Fibroblast of skin of right biceps (primary cell): ENCODE measurements at regions not wholly inside any gene's neighbourhood (a gene's known extent, or its start where the extent isn't known, plus 50 kb on each side); places are given as distances from the start of the nearest gene placed in this dataset.
"Not testable (repeated sequence)": the region's sequence is repeated elsewhere in the genome, so short reads cannot be mapped to it uniquely, and the experiment has no call there.

ENCODE experiments used
- DNase-seq: peaks from one replicate; pipeline ENCODE4 v3.0.0-alpha.2; 2013

DNA sequence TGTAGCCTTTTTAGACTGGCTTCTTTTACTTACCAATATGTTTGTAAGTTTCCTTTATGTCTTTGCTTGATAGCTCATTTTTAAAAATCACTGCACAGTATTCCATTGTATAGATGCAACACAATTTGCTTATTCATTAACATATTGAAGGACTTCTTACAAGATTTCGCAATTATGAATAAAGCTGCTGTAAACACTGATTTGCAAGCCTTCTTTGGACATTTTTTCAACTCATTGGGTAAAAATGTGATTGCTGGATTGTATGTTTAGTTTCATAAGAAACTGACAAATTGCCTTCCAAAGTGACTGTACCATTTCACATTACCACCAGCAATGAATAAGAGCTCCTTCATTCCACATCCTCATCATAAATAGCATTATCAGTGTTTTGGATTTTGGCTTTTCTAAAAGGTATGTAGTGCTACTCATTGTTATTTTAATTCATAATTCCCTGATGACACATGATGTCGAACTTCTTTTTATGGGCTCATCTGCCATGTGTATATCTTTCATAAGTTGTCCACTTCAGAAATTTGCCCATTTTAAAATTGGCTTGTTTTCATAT, 80.7 kb downstream of the TFAP2B start:
- DNase-seq: peak; percentile 1

DNA sequence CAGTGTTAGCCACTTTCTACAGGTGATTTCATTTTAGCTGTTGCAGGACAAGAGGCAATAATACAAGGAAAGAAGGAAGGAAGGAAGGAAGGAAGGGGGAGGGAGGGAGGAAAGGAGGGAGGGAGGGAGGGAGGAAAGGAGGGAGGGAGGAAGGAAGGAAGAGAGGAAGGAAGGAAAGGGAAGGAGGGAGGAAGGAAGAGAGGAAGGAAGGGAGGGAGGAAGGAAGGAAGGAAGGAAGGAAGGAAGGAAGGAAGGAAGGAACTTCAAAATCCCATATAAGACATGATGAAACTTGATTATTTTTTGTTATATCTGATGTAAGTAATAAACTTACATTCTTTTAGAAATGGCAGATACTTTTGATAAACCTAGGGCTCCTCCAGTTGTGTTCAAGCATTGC, 83.6 kb downstream of the TFAP2B start:
- DNase-seq: no peak

DNA sequence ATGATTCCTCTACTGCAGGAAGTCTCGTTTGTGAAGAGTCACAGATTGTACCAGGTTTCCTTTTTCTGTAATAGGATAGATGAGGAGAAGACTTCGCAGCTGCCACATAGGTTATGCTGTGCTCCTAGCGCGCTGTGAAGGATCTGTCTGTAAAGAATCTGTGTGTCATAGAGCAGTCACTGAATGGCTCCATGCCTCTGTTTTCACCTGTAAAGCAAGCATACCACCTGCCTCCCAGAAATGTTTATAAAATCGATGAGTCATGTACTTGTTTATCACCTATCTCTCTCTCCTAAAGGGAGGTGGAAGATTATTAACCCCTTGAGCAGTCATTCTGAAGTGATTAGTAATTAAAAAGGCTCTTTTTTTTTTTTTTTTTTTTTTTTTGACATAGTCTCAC, 86.6 kb downstream of the TFAP2B start:
- no peak for DNase-seq

DNA sequence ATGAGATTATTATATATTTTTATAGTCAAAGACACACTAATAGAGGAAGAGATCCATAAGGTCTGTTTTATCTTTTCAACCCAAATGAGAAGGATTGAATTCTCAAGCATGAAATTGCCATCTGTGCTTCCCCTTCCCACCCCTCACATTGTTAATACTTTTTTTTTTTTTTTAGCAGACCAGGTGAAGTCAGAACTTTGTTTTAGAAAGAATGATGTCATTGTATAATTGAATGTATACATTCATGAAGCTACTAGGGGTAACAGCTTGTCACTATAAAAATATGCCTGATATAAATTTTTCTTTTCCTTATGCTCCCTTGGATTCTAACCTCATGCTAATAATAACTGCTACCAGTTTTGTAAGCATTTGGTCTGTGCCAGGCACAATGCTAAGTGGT, 88.9 kb downstream of the TFAP2B start:
- DNase-seq: no peak

DNA sequence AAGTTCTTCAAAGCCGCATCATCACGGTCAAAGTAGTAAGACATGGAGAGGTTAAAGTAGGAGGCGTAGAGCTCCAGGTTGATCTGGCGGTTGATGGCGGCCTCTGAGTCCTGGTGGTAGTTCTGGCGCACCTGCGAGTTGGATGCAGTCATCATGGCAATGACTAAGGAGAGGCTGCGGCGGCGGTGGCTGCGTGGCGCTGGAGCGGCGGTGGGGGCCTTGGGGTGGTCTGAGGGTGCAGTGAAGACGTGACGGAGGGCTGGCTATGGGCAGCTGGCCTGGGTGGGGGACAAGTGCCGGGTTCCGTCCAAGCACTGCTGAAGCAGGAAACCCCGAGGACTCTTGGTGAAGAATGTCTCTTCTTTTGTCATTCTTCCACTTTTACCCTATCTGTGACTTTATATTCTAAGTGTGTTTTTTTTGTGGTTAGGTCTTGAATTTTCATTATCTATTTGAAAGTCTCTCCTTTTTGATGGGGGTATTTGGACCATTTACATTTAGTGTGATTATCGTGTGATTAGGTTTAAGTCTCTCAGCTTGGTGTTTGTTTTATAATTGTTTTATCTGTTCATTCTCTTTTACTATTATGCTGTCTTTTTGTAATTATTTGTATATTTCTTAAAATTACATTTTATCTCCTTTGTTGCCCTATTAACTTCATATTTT, 94.6 kb downstream of the TFAP2B start:
- no peak for DNase-seq

DNA sequence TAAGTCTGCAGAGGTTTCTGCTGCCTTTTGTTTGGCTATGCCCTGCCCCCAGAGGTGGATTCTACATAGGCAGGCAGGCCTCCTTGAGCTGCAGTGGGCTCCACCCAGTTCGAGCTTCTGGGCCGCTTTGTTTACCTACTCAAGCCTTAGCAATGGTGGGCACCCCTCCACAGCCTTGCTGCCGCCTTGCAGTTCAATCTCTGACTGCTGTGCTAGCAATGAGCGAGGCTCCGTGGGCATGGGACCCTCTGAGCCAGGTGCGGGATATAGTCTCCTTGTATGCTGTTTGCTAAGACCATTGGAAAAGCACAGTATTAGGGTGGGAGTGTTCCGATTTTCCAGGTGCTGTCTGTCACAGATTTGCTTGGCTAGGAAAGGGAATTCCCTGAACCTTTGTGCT, 102.7 kb downstream of the TFAP2B start:
- DNase-seq: not testable (repeated sequence)

DNA sequence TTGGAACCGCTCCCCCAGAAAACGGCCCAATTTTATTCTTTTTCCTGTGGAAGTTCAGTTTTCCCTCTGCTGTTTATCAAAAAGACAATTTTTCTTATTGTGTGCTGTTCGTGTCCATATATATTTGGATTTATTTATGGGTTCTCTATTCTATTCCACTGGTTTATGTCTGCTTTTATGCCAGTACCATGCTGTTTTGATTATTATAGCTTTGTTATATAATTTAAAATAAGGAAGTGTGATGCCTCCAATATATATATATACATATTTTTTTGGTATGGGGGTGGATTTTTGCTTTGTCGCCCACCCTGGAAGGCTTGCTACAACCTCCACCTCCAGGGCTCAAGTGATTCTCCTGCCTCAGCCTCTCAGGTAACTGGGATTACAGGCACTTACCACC, 103.3 kb downstream of the TFAP2B start:
- DNase-seq: no peak

DNA sequence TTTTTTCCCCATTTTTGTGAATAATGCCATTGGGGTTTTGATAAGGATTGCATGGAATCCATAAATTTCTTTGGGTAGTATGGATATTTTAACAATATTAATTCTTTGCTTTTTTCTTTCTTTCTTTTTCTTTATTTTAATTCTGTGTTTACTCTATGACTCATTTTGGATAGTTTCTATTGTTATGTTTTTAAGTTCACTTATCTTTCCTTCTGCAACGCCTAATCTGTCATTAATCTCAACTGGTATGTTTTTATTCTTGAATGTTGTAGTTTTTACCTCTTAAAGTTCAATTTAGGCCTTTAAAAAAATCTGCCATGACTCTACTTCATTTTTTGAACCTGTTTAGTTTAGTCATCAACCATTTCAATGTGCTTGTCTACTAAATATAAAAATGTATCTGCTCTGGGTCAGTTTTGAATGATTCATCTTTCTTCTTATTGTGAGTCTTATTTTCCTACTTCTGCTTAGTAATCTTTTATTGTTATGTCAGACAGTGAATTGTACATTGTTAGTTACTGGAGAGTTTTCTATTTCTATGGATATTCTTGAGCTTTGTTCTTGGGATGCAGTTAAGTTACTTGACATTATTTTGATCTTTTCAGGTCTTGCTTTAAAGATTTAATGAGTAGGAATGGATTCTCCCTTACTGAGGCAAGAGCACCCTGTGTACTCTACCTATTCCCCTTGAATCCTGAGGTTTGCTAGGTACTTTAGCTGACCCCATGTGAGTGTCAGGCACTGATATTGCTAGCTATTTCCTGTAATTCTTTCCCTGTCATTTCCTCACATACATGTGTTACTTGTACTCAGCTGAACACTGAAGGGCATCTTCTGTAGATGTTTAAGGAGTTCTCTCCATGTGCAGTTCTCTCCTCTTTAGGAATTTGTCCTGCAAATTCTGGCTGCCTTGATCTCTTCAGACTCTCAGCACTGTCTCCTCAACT, 104.2 kb downstream of the TFAP2B start:
- no peak for DNase-seq

DNA sequence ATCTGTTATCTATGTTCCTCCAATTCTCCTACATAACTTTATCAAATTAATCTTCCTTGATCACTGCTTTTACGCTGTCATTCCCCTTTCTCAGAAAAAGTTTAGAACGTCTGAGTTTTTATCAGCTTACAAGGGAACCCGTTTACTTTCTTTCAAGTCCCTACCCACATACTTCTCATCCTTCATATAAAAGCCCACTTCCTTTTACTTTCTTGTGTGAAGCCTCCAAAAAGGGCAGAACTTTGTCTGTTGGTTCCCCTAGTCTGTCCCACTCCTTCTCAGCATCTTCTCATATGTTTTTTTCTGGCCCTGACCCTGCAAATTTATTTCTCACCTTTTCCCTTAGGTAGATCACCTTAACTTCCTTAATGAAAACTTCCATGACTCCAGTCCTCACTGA, 106.1 kb downstream of the TFAP2B start:
- DNase-seq: no peak

DNA sequence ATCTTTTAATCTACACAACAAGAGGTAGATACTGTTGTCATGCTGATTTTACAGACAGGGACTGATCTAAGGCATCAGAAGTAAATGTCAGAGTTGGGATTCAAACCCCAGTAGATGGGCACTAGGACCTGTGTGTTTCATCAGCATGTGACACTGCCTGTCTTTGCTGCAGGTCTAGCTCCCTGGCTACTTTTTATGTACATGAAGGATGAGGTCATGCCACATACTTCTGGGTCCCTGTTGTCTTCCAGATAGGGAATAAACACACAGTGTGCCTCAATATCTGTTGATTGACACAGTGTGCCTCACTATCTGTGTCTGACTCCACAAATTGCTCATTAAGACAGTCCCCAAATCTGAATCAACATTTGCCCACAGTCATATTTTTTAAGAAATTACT, 106.9 kb downstream of the TFAP2B start:
- DNase-seq: no peak

DNA sequence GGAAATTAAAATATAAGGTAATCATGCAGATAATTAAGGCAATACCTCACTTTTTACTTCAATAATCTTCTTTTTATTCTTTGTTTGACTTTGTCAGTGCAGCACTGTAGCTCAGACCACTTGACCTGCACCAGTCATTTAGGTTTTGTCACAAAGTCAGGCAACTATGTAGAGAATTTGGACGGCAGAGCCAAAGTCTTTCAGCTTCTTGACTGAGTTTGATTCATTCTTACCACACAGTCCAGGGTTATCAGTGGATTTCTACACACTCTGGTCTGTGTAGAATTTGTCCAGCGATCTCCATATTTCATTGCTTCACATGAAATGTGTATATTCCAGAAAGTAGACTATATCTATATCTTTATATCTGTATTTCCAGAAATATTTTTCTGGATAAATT, 107.3 kb downstream of the TFAP2B start:
- no peak for DNase-seq

DNA sequence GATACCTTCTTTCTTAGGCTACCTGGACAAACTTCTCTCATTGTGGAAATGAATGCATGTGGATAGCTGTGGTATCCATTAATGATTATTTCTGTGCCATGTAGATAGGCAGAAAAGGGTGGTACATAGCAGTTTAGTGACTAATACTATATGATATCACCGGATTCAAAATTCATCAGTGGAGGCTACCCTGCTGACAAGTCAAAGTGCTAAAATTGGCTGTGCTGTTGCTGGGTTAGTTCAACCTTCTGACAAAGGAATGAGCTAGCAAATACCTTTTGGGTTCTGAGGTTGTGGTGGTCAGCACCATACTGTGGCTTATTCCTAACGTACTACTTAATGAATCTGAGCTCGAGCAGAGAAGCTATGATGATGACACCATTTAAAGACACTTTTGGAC, 109.1 kb downstream of the TFAP2B start:
- no peak for DNase-seq

DNA sequence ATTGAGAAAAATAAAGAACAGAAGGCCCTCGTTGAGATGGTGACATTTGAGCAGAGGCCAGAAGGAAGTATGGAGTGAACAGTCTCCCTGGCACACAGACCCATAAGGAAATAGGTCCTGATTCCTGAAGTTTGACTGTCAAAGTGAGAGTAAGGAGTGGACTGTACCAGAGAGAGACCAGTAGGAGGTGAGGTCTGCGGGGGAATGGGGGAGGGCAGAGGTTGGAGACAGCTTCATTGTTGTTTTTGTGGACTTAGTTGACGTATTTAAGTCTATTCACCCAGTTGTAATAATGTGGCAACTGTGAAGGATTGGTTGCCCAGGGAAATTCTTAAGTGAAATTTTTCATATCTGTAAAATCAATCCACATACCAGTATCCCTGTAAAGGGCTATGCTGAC, 110.7 kb downstream of the TFAP2B start:
- DNase-seq: no peak

DNA sequence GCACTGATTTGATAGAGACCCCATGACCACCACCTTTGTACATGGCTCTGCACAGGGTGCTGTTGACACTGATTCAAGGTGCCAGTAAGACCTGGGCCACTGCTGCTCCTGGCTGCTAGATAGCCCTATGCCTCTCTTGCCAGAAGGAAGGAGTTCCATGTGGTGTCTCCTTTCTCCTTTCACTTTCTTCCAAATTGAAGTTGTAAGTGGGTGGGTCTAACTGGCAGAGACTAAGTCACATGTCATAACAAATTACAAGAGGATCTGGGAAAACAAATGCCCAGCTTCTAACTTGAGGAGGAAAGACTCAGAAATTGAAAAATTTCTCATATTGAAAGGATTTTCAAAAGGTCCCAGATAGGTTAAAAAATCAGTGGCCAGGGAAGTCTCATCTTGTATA, 116.8 kb downstream of the TFAP2B start:
- DNase-seq: no peak

DNA sequence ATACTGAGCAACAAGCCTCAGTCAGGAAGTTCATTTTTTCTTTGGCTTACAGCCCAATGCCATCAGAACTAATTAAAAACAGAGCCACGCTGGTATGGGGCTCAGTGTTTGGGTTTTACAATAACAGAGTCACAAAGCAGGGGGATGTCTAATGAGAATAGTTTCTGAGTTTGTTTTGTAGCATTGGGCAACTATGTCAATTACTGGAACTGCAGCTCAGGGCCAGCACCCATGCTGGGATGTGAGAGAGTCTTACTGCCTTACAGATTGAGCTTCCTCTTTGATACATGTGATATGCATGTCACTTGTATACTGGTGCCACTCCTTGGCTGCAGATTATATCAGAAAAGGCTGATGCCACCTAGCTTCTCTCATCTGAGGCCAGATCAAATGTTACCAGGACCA, 117.6 kb downstream of the TFAP2B start:
- peak; percentile 23 for DNase-seq

DNA sequence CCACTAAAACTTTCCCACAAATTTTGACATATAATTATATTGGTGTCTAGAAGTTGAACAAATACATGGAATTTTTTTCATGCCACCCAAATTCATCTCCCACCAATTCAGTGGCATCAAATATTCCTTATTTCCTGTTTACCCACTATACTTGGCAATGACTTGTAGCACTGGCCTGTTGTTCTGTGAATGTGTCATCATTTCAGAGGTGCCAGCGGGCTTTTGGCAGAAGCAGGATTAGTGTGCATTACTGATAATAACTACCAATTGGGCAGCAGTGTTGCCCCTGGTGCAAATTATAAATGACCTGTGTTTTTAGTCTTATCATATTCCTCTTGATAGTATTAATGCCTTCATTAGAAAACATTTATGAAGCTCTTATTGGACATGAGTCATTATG, 121.3 kb downstream of the TFAP2B start:
- DNase-seq: no peak

DNA sequence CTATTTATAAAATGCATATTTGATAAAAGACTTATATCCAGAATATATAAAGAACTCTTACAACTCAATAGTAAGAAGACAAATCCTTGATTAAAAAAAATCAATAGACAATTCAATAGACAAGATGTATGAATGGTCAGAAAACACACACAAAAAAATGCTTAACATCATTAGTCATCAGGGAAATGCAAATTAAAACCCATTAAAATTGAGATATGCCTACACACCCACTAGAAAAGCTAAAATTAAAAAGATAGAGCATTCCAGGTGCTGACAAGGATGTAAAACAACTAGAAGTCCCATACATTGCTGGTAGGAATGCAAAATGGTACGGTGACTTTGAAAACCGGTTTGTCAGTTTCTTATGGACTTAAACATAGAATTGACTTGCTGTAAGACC, 127.1 kb downstream of the TFAP2B start:
- no peak for DNase-seq

DNA sequence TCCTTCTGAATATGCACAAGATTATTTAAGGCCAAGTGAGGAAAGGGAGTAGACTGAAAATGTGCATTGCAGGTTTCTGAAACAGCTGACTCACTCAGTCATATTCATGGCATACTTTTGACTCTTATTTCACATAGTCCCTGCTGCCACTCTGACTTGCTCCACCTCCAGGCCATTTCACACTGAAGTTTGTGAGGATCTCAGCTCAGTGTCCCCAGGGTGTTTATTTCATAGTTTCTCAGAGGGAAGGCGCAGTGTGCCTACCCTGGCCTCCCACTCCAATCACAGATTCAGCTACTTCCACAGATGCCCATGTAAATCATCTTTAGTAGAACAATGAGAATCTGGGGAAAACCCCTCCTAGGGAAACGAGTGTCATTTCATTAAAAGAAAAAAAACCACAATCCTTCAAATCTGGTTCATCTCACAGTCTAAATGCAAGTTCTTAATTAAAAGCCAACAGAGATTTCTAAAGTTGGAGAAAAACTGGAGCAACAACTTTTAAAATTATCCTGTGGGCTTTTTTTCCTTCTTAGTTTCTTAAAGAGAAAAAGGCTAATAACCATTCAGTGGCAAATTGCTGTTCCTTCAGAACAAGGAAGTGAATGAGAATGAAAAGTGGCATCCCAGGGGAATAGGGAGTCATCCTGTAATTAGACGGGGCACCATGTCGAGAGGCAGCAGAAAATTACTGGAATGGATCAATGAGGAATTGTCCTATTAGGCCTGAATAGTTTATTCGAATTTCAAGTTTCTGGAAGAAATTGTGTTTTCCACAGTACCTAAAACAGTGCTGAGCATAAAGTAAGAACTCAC, 133.6 kb downstream of the TFAP2B start:
- DNase-seq: peak; percentile 1

DNA sequence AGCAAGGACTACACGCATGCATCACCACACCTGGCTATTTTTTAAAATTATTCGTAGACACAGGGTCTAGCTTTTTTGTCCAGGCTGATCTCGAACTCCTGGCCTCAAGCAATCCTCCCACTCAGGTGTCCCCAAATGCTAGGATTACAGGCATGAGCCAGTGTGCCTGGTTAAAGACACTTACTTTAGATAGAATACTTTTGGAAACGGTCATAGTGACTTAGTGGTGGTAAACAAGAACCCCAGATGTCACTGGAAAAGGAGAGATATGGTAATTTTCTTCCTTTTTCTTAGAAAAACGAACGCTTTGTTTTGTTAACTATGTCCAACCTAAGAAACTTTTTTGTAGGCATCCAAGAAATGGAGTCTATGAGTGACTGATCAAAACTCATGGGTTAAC, 137.3 kb downstream of the TFAP2B start:
- no peak for DNase-seq

DNA sequence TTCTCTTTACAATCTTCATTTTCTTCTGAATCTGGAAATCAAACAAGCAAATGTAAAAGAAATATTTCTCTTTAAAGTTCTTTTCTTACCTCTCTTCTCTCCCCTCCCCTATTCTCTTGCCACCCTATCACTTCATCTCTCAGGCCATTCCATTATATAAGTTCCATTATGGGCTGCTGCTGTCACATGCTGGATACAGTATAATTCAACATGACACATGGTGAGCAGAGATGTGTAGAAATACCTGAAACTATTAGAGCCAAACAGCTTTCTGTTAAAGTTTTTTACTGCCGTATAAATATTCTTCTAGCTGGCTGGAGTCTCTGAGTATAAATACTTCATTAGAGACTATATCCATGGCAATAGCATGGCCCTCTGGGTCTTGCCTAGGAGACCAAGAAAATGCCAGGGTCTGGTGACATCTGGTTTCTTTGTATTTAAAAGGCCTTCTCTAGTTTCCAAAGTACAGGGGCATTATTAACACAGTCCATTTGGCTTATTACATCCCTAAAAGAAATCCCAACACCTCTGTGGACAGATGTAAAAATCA, 139.6 kb downstream of the TFAP2B start:
- DNase-seq: no peak

DNA sequence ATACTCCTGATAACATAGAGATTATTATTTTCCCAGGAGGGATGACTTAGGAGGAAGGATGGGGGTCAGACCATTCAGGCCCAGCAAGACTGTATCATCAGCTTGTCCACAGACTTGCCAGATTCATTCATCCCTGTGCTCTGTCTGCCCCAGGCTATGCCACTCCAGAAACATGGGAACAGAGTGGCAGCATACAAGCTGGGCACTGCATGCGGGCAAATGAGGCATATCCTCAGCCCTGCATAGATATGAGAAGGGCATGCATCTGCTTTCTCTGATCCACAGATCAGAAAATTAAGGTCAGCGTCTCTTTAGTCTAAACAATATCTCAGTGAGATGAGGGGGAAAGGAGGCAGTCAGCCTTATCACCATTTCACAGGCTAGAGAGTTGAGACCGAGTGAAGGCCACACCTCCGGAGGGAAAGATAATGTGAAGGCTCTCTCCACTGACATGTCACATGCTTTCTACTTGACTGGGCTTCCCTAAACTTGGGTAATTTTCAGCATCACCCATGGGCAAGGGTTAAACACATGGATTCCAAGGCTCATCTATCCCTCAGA, 140.5 kb downstream of the TFAP2B start:
- DNase-seq: no peak

DNA sequence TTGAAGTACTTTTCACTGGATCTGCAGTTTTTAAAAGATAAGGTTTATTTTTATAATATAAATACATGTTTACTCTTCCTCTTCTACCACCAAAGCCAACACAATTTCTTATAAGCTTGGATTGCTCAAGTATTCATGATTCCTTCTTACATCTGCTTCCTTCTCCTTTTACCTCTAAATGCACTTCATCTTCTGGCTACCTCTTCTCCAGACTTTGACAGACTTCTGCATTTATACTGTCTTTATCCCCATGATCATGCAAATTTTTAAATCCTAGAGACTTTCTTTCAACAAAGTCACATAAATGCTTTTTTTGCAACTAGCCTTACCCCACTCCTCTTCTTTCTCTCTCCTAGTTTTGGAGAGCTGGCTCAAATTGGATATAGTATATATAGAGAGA, 142.9 kb downstream of the TFAP2B start:
- no peak for DNase-seq
